ENCODE measurements at regions not wholly inside any gene's neighbourhood (a gene's known extent, or its start where the extent isn't known, plus 50 kb on each side); places are given as distances from the start of the nearest gene placed in this dataset.

DNA sequence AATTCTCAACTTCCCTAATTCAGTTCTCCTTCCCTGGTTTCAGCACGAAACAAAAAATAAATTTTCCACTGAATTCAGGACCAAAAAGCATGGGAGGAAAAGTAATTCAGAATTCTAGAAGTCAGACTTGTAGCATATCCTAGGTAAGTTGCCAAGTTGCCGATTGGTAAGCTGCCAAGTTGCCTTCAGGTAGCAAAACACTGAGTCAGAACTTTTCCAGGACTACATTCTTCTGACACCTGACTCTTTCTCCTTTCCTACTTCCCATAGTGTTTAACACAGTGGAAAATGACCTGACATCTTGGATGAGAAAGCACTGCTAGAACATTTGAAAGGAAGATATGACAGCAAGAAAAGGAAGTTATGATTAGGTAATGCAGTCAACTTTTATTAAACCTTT lies 322.8 kb downstream of the SPATA17 start:
- no peaks in the 10 kb centered on the region for H3K9me3 ChIP-seq (ENCODE audit: control insufficient read depth in 2 of 2, insufficient read depth in 1 of 2, low read depth in 1 of 2, low read length in 1 of 2)
- WGBS, 3 donors, result 51 to 78% (median 63%) methylated on average over 2 of the region's 2 CpGs

DNA sequence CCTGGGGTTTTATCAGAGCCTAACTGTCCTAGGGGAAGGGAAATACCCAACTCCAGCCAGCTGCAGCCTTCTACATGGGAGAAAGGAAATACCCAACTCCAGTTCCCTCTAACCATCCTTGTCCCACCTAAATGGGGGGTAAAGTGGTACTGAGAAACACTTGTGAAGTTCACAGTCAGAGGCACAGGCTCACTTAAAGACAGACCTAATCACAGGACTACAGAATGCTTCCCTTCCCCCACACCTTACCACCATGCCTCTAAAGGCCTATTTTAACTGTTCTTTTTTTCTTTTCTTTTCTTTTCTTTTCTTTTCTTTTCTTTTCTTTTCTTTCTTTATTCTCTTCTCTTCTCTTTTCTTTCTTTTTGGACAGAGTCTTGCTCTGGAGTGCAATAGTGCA lies 324.6 kb downstream of the SPATA17 start:
- H3K4me3 ChIP-seq (ENCODE audit: low read depth in 1 of 3, low read length in 3 of 3), result no peak overlapping the region
- H3K36me3 ChIP-seq (ENCODE audit: control insufficient read depth in 3 of 3, insufficient read depth in 2 of 3, low read depth in 1 of 3, low read length in 3 of 3), result no peaks in the 10 kb centered on the region
- H3K4me1 ChIP-seq (ENCODE audit: control insufficient read depth in 3 of 3, insufficient read depth in 2 of 3, low read depth in 1 of 3, low read length in 2 of 3), result no peaks in the 10 kb centered on the region
- no peaks in the 10 kb centered on the region for H3K27me3 ChIP-seq (ENCODE audit: control insufficient read depth in 3 of 3, insufficient read depth in 3 of 3, low read length in 3 of 3)
- no peaks in the 10 kb centered on the region for H3K9me3 ChIP-seq (ENCODE audit: control insufficient read depth in 2 of 2, insufficient read depth in 1 of 2, low read depth in 1 of 2, low read length in 1 of 2)
- no peak for DNase-seq
- FAIRE-seq, result no peak
- no peak overlapping the region for H3K27ac ChIP-seq (ENCODE audit: low read depth in 1 of 3, low read length in 2 of 3)

More for the DNA sequence above, 322.8 kb downstream of the SPATA17 start:
- FAIRE-seq, result no peak
- Histone ChIP-seq H3K27me3 (ENCODE audit: control insufficient read depth in 3 of 3, insufficient read depth in 3 of 3, low read length in 3 of 3) (no peaks in the 10 kb centered on the region), H3K27ac (ENCODE audit: low read depth in 1 of 3, low read length in 2 of 3) (no peak overlapping the region), H3K36me3 (ENCODE audit: control insufficient read depth in 3 of 3, insufficient read depth in 2 of 3, low read depth in 1 of 3, low read length in 3 of 3) (no peaks in the 10 kb centered on the region), H3K4me3 (ENCODE audit: low read depth in 1 of 3, low read length in 3 of 3) (no peak overlapping the region), H3K4me1 (ENCODE audit: control insufficient read depth in 3 of 3, insufficient read depth in 2 of 3, low read depth in 1 of 3, low read length in 2 of 3) (no peaks in the 10 kb centered on the region)
- peak in 1 of 2 donors; percentile 16 for DNase-seq

GRCh38 chr1:217965156-217965786 lies 319.8 kb upstream of the RRP15 start:
- Histone ChIP-seq H3K27ac (ENCODE audit: low read depth in 1 of 3, low read length in 2 of 3) (no peak overlapping the region), H3K27me3 (ENCODE audit: control insufficient read depth in 3 of 3, insufficient read depth in 3 of 3, low read length in 3 of 3) (no peaks in the 10 kb centered on the region), H3K36me3 (ENCODE audit: control insufficient read depth in 3 of 3, insufficient read depth in 2 of 3, low read depth in 1 of 3, low read length in 3 of 3) (no peaks in the 10 kb centered on the region), H3K4me3 (ENCODE audit: low read depth in 1 of 3, low read length in 3 of 3) (no peak overlapping the region), H3K9me3 (ENCODE audit: control insufficient read depth in 2 of 2, insufficient read depth in 1 of 2, low read depth in 1 of 2, low read length in 1 of 2) (peaks cover 1 to 11% of the 10 kb centered on the region in 2 donors), H3K4me1 (ENCODE audit: control insufficient read depth in 3 of 3, insufficient read depth in 2 of 3, low read depth in 1 of 3, low read length in 2 of 3) (no peaks in the 10 kb centered on the region)
- DNase-seq, result no peak
- no peak for FAIRE-seq
- WGBS, 3 donors, result 62 to 73% (median 67%) methylated on average over 8 of the region's 8 CpGs

DNA sequence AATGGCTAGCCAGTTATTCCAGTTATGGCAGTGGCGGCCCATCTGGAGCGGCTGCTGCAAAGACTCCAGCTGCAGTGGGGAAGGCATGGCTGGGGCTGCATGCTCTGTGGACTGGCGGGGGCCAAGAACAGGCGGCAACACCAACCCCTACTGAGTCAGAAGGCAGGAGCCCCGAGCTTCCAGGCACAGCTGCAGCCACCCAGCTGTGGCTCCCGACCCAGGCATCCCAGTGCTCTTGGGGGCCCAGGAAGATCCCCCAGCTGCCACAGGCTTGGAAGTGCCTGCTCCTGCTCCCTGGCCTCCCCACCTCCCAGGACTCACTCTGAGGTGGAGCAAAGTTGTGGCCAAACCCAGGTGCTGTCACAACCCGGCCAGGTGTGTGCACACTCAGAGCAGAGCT lies 317.0 kb upstream of the RRP15 start:
- WGBS, 3 donors, result 76 to 88% (median 83%) methylated on average over 7 of the region's 7 CpGs
- FAIRE-seq (no peak), DNase-seq (no peak)
- Histone ChIP-seq H3K4me3 (ENCODE audit: low read depth in 1 of 3, low read length in 3 of 3) (no peak overlapping the region), H3K27ac (ENCODE audit: low read depth in 1 of 3, low read length in 2 of 3) (no peak overlapping the region), H3K36me3 (ENCODE audit: control insufficient read depth in 3 of 3, insufficient read depth in 2 of 3, low read depth in 1 of 3, low read length in 3 of 3) (no peaks in the 10 kb centered on the region), H3K27me3 (ENCODE audit: control insufficient read depth in 3 of 3, insufficient read depth in 3 of 3, low read length in 3 of 3) (no peaks in the 10 kb centered on the region), H3K9me3 (ENCODE audit: control insufficient read depth in 2 of 2, insufficient read depth in 1 of 2, low read depth in 1 of 2, low read length in 1 of 2) (peaks cover 1 to 11% of the 10 kb centered on the region in 2 donors), H3K4me1 (ENCODE audit: control insufficient read depth in 3 of 3, insufficient read depth in 2 of 3, low read depth in 1 of 3, low read length in 2 of 3) (no peaks in the 10 kb centered on the region)

DNA sequence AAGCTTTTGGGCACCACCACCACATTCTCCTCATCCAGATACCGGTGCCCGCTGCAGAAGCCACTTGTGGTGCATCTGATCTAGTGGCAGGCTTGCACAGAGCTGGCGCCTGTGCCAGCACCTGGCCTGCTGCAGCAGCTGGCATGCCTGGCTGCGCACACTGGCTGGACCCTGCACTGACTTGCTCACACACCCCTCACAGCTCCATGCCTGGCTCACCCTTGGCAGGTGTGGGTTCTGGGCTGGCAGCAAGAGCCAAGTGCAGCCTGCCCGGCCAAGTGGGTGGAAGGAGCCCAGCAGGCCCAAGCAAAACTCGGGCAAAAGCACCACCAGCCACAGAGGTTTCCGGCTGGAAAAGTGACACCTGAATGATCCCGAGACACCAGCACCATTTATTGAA lies 315.7 kb upstream of the RRP15 start:
- Histone ChIP-seq H3K27me3 (ENCODE audit: control insufficient read depth in 3 of 3, insufficient read depth in 3 of 3, low read length in 3 of 3) (no peaks in the 10 kb centered on the region), H3K4me3 (ENCODE audit: low read depth in 1 of 3, low read length in 3 of 3) (no peak overlapping the region), H3K9me3 (ENCODE audit: control insufficient read depth in 2 of 2, insufficient read depth in 1 of 2, low read depth in 1 of 2, low read length in 1 of 2) (peaks cover 1 to 11% of the 10 kb centered on the region in 2 donors), H3K27ac (ENCODE audit: low read depth in 1 of 3, low read length in 2 of 3) (no peak overlapping the region), H3K4me1 (ENCODE audit: control insufficient read depth in 3 of 3, insufficient read depth in 2 of 3, low read depth in 1 of 3, low read length in 2 of 3) (no peaks in the 10 kb centered on the region), H3K36me3 (ENCODE audit: control insufficient read depth in 3 of 3, insufficient read depth in 2 of 3, low read depth in 1 of 3, low read length in 3 of 3) (no peaks in the 10 kb centered on the region)
- FAIRE-seq (no peak), DNase-seq (no peak)
- 70 to 85% (median 79%) methylated on average over 8 of the region's 8 CpGs for WGBS, 3 donors

DNA sequence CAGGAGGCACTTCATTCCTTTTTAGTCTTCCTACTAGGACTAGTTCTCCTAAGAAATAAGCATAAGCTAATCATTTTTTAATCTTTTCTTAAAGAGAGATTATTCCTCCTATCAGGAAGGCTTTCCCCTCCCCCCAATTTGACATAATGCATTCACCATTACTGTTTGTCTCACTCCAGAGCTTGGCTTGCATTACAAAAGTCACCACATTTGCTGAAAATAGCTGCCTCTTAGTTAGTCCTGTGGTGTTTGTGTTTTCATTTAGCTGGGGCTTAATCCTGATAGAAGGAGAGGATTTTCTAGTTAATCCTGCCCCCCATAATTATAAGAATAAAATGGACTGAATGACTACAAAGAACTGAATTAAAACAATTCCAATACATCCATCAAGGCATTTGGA lies 307.1 kb upstream of the RRP15 start:
- H3K27me3 ChIP-seq (ENCODE audit: control insufficient read depth in 3 of 3, insufficient read depth in 3 of 3, low read length in 3 of 3), result no peaks in the 10 kb centered on the region
- H3K4me1 ChIP-seq (ENCODE audit: control insufficient read depth in 3 of 3, insufficient read depth in 2 of 3, low read depth in 1 of 3, low read length in 2 of 3), result peaks cover 0 to 2% (median 0%) of the 10 kb centered on the region in 3 donors
- no peak for DNase-seq
- no peaks in the 10 kb centered on the region for H3K36me3 ChIP-seq (ENCODE audit: control insufficient read depth in 3 of 3, insufficient read depth in 2 of 3, low read depth in 1 of 3, low read length in 3 of 3)
- no peak overlapping the region for H3K27ac ChIP-seq (ENCODE audit: low read depth in 1 of 3, low read length in 2 of 3)
- no peak overlapping the region for H3K4me3 ChIP-seq (ENCODE audit: low read depth in 1 of 3, low read length in 3 of 3)
- no peak for FAIRE-seq
- H3K9me3 ChIP-seq (ENCODE audit: control insufficient read depth in 2 of 2, insufficient read depth in 1 of 2, low read depth in 1 of 2, low read length in 1 of 2), result no peaks in the 10 kb centered on the region

DNA sequence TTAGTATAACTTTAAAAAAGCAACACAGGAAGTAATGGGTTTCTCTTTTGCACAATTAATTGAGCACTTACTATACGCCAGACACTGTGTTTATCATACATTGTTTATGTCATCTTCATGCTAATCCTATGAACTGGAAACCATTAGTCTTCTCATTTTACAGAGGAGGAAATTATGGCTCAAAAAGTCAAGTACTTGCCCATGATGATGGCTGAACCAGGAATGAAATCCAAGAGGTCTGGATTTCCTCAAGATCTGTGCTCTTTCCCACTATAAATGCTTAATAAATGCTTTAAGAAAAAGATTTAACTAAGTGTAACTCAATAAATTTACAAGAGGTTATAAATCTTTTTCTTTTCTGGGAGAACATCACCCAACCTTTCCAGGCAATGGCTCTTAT lies 303.7 kb upstream of the RRP15 start:
- Histone ChIP-seq H3K4me1 (ENCODE audit: control insufficient read depth in 3 of 3, insufficient read depth in 2 of 3, low read depth in 1 of 3, low read length in 2 of 3) (peaks cover 0 to 14% (median 0%) of the 10 kb centered on the region in 3 donors), H3K4me3 (ENCODE audit: low read depth in 1 of 3, low read length in 3 of 3) (no peak overlapping the region), H3K27ac (ENCODE audit: low read depth in 1 of 3, low read length in 2 of 3) (no peak overlapping the region), H3K9me3 (ENCODE audit: control insufficient read depth in 2 of 2, insufficient read depth in 1 of 2, low read depth in 1 of 2, low read length in 1 of 2) (no peaks in the 10 kb centered on the region), H3K27me3 (ENCODE audit: control insufficient read depth in 3 of 3, insufficient read depth in 3 of 3, low read length in 3 of 3) (no peaks in the 10 kb centered on the region), H3K36me3 (ENCODE audit: control insufficient read depth in 3 of 3, insufficient read depth in 2 of 3, low read depth in 1 of 3, low read length in 3 of 3) (no peaks in the 10 kb centered on the region)
- 48 to 93% (median 93%) methylated on average over 1 of the region's 1 CpG for WGBS, 3 donors
- DNase-seq, result no peak
- FAIRE-seq, result no peak

DNA sequence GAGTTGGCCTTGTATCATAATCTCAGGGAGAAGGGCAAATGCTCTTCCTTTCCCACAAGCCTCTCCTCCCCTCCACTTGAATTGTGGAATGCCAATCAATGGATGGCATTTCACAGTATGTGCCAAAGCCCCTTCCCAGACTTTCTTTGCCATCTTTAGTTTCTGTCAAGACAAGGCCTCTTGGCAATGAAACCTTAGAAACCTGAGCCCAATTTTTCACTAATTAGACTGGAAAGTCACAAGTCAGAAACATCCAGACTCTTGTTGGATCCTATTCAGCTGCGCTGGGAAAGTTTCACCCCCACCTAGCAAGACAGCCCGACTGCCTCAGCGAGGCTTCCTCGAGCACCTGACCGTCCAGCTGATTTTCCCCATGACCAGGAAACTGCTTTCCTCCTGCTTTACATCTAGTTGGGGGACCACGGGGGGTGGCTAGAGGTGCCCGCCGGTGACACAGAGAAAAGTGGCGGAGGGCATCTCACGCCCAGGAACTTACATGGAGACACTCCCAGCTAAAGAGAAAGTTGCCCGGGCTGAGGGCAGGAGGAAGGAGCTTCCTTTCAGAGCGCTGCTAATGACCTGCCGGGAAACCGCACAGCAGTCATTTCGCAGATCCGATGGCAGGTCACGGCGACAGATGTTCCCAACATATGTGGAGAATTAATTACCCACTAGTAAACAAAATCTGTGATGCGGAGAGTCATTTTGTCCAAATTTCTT lies 302.6 kb upstream of the RRP15 start:
- DNase-seq (no peak), FAIRE-seq (no peak)
- WGBS, 3 donors, result 72 to 87% (median 84%) methylated on average over 19 of the region's 19 CpGs
- Histone ChIP-seq H3K36me3 (ENCODE audit: control insufficient read depth in 3 of 3, insufficient read depth in 2 of 3, low read depth in 1 of 3, low read length in 3 of 3) (no peaks in the 10 kb centered on the region), H3K9me3 (ENCODE audit: control insufficient read depth in 2 of 2, insufficient read depth in 1 of 2, low read depth in 1 of 2, low read length in 1 of 2) (no peaks in the 10 kb centered on the region), H3K4me3 (ENCODE audit: low read depth in 1 of 3, low read length in 3 of 3) (no peak overlapping the region), H3K4me1 (ENCODE audit: control insufficient read depth in 3 of 3, insufficient read depth in 2 of 3, low read depth in 1 of 3, low read length in 2 of 3) (peaks cover 0 to 14% (median 0%) of the 10 kb centered on the region in 3 donors), H3K27me3 (ENCODE audit: control insufficient read depth in 3 of 3, insufficient read depth in 3 of 3, low read length in 3 of 3) (no peaks in the 10 kb centered on the region), H3K27ac (ENCODE audit: low read depth in 1 of 3, low read length in 2 of 3) (no peak overlapping the region)

DNA sequence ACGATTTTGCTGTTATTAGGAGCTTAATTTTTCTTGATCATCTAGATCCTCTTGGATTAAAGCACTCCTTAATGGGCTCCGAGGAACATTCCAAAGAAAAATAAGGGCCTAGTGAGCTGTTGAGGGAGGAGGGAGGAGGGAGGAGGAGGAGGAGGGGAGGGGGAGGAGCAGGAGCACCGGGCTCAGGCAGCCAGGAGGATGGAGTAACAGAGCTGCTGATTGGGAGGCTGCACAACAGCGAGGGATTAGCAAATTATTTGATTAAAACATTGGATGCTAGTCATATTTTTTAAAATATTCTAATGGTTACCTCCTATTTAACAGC lies 302.1 kb upstream of the RRP15 start:
- no peaks in the 10 kb centered on the region for H3K27me3 ChIP-seq (ENCODE audit: control insufficient read depth in 3 of 3, insufficient read depth in 3 of 3, low read length in 3 of 3)
- DNase-seq (no peak), FAIRE-seq (no peak)
- no peak overlapping the region for H3K27ac ChIP-seq (ENCODE audit: low read depth in 1 of 3, low read length in 2 of 3)
- 48 to 78% (median 77%) methylated on average over 4 of the region's 4 CpGs for WGBS, 3 donors
- no peaks in the 10 kb centered on the region for H3K36me3 ChIP-seq (ENCODE audit: control insufficient read depth in 3 of 3, insufficient read depth in 2 of 3, low read depth in 1 of 3, low read length in 3 of 3)
- H3K9me3 ChIP-seq (ENCODE audit: control insufficient read depth in 2 of 2, insufficient read depth in 1 of 2, low read depth in 1 of 2, low read length in 1 of 2), result no peaks in the 10 kb centered on the region
- no peak overlapping the region for H3K4me3 ChIP-seq (ENCODE audit: low read depth in 1 of 3, low read length in 3 of 3)
- peaks cover 0 to 14% (median 0%) of the 10 kb centered on the region in 3 donors for H3K4me1 ChIP-seq (ENCODE audit: control insufficient read depth in 3 of 3, insufficient read depth in 2 of 3, low read depth in 1 of 3, low read length in 2 of 3)

All from small intestine (tissue), 7 donors.